Kidney epithelial cell (primary cell): ENCODE measurements at regions not wholly inside any gene's neighbourhood (a gene's known extent, or its start where the extent isn't known, plus 50 kb on each side); places are given as distances from the start of the nearest gene placed in this dataset.

ENCODE experiments used
- DNase-seq: peaks from one replicate; pipeline ENCODE4 v3.0.0-alpha.2; 2010; ENCODE audit warnings: low read depth
- H3K27me3 ChIP-seq: 2 replicates; pipeline ENCODE4 v1.6.0; 2011; ENCODE audit warnings: low read length; ENCODE audit not compliant: control insufficient read depth, insufficient read depth
- H3K36me3 ChIP-seq: 2 replicates; pipeline ENCODE4 v1.5.1; 2011; ENCODE audit warnings: low read length; ENCODE audit not compliant: control insufficient read depth, insufficient read depth
- H3K4me3 ChIP-seq: 2 replicates; pipeline ENCODE4 v1.5.1; 2011; ENCODE audit warnings: low read depth, mild to moderate bottlenecking, control low read depth, low read length
- CTCF ChIP-seq: IDR thresholded peaks from 2 replicates; pipeline ENCODE4 v1.5.1; 2011; ENCODE audit warnings: mild to moderate bottlenecking, moderate library complexity, low read length, control low read depth, inconsistent platforms; ENCODE audit not compliant: insufficient read depth, poor library complexity, severe bottlenecking

- DNase-seq = no peak
- peaks cover 49% of the 10 kb centered on the region for H3K27me3 ChIP-seq
- TF ChIP-seq CTCF = no peak
- H3K36me3 ChIP-seq = no peaks in the 10 kb centered on the region
- H3K4me3 ChIP-seq = no peak overlapping the region
Measured at GRCh38 chr22:44385781-44386180, 73.0 kb upstream of the SHISAL1 start.

- H3K4me3 ChIP-seq = no peak overlapping the region
- DNase-seq = no peak
- TF ChIP-seq CTCF = no peak
- peaks cover 48% of the 10 kb centered on the region for H3K27me3 ChIP-seq
- no peaks in the 10 kb centered on the region for H3K36me3 ChIP-seq
Measured at GRCh38 chr22:44385296-44385610, 72.5 kb upstream of the SHISAL1 start.

- no peak for TF ChIP-seq CTCF
- Histone ChIP-seq H3K4me3 (no peak overlapping the region), H3K27me3 (peaks cover 52% of the 10 kb centered on the region), H3K36me3 (no peaks in the 10 kb centered on the region)
- no peak for DNase-seq
Measured at GRCh38 chr22:44384563-44385295, 72.0 kb upstream of the SHISAL1 start.

- no peaks in the 10 kb centered on the region for H3K36me3 ChIP-seq
- TF ChIP-seq CTCF = no peak
- no peak for DNase-seq
- H3K4me3 ChIP-seq = no peak overlapping the region
- H3K27me3 ChIP-seq = peaks cover 49% of the 10 kb centered on the region
Measured at GRCh38 chr22:44383652-44384562, 71.2 kb upstream of the SHISAL1 start.

- Histone ChIP-seq H3K4me3 (no peak overlapping the region), H3K27me3 (peaks cover 49% of the 10 kb centered on the region), H3K36me3 (no peaks in the 10 kb centered on the region)
- TF ChIP-seq CTCF = no peak
- DNase-seq = no peak
Measured at GRCh38 chr22:44383064-44383575, 70.4 kb upstream of the SHISAL1 start.
